Medulla oblongata (tissue), 1 donor: ENCODE measurements at regions not wholly inside any gene's neighbourhood (a gene's known extent, or its start where the extent isn't known, plus 50 kb on each side); places are given as distances from the start of the nearest gene placed in this dataset.
"Not testable (repeated sequence)": the region's sequence is repeated elsewhere in the genome, so short reads cannot be mapped to it uniquely, and the experiment has no call there.

Source experiments
- DNase-seq: peaks from one replicate; pipeline ENCODE4 v3.0.0-alpha.2; 2015; ENCODE audit errors: extremely low spot score

GRCh38 chr12:91887957-91888356, 257.7 kb downstream of the BTG1 start:
- DNase-seq: no peak

- DNase-seq: no peak
Measured at GRCh38 chr12:91885851-91886731, 259.6 kb downstream of the BTG1 start.

GRCh38 chr12:91884230-91884629, 261.4 kb downstream of the BTG1 start:
- DNase-seq: no peak

GRCh38 chr12:91883811-91884210, 261.8 kb downstream of the BTG1 start:
- DNase-seq: no peak

- no peak for DNase-seq
Measured at GRCh38 chr12:91882910-91883309, 262.7 kb downstream of the BTG1 start.

GRCh38 chr12:91880528-91880927, 265.1 kb downstream of the BTG1 start:
- no peak for DNase-seq

- no peak for DNase-seq
Measured at GRCh38 chr12:91877456-91878235, 268.0 kb downstream of the BTG1 start.

GRCh38 chr12:91877022-91877421, 268.6 kb downstream of the BTG1 start:
- DNase-seq: peak; percentile 70

GRCh38 chr12:91875671-91876070, 270.0 kb downstream of the BTG1 start:
- DNase-seq: not testable (repeated sequence)

- no peak for DNase-seq
Measured at GRCh38 chr12:91874086-91874865, 271.4 kb downstream of the BTG1 start.

GRCh38 chr12:91871751-91872150, 273.9 kb downstream of the BTG1 start:
- peak; percentile 68 for DNase-seq

GRCh38 chr12:91870872-91871707, 274.6 kb downstream of the BTG1 start:
- no peak for DNase-seq

- no peak for DNase-seq
Measured at GRCh38 chr12:91868054-91868453, 277.6 kb downstream of the BTG1 start.

- DNase-seq: no peak
Measured at GRCh38 chr12:91866566-91866965, 279.1 kb downstream of the BTG1 start.

- no peak for DNase-seq
Measured at GRCh38 chr12:91863702-91864101, 281.9 kb downstream of the BTG1 start.

GRCh38 chr12:91861554-91861953, 284.1 kb downstream of the BTG1 start:
- DNase-seq: no peak

GRCh38 chr12:91859347-91859746, 286.3 kb downstream of the BTG1 start:
- no peak for DNase-seq

GRCh38 chr12:91857813-91858542, 287.7 kb downstream of the BTG1 start:
- DNase-seq: no peak

GRCh38 chr12:91854725-91855124, 290.9 kb downstream of the BTG1 start:
- no peak for DNase-seq

GRCh38 chr12:91853350-91854127, 292.1 kb downstream of the BTG1 start:
- DNase-seq: no peak
